HG03521 (cell line): ENCODE measurements at regions not wholly inside any gene's neighbourhood (a gene's known extent, or its start where the extent isn't known, plus 50 kb on each side); places are given as distances from the start of the nearest gene placed in this dataset.
A peak's percentile ranks its signal among the peaks of the same experiment; 100 is the strongest.
"Not testable (repeated sequence)": the region's sequence is repeated elsewhere in the genome, so short reads cannot be mapped to it uniquely, and the experiment has no call there.

Source experiments
- ATAC-seq: cut with Tn5 transposase; IDR thresholded peaks from one replicate; pipeline ENCODE4 v1.9.1; 2021; ENCODE audit warnings: mild to moderate bottlenecking, moderate library complexity; ENCODE audit not compliant: unreplicated experiment

- ATAC-seq, result no peak
Measured at GRCh38 chr3:101995371-101996046, 146.2 kb downstream of the NFKBIZ start.

GRCh38 chr3:101996832-101997231, 147.5 kb downstream of the NFKBIZ start:
- ATAC-seq, result no peak

- no peak for ATAC-seq
Measured at GRCh38 chr3:101998256-101998926, 149.1 kb downstream of the NFKBIZ start.

- no peak for ATAC-seq
Measured at GRCh38 chr3:101999177-101999779, 150.0 kb downstream of the NFKBIZ start.

- ATAC-seq, result no peak
Measured at GRCh38 chr3:102000620-102001209, 151.4 kb downstream of the NFKBIZ start.

- peak; percentile 50 for ATAC-seq
Measured at GRCh38 chr3:102002056-102002455, 152.7 kb downstream of the NFKBIZ start.

GRCh38 chr3:102004561-102004960, 155.2 kb downstream of the NFKBIZ start:
- no peak for ATAC-seq

- ATAC-seq, result no peak
Measured at GRCh38 chr3:102005551-102005950, 156.2 kb downstream of the NFKBIZ start.

- no peak for ATAC-seq
Measured at GRCh38 chr3:102006812-102007485, 157.6 kb downstream of the NFKBIZ start.

- ATAC-seq, result not testable (repeated sequence)
Measured at GRCh38 chr3:102008436-102008835, 159.1 kb downstream of the NFKBIZ start.

GRCh38 chr3:102016417-102016816, 167.1 kb downstream of the NFKBIZ start:
- ATAC-seq, result no peak

GRCh38 chr3:102017784-102018183, 168.5 kb downstream of the NFKBIZ start:
- peak; percentile 51 for ATAC-seq

- no peak for ATAC-seq
Measured at GRCh38 chr3:102018551-102018950, 169.2 kb downstream of the NFKBIZ start.

- ATAC-seq, result no peak
Measured at GRCh38 chr3:102020735-102021134, 171.4 kb downstream of the NFKBIZ start.

GRCh38 chr3:102024270-102024904, 175.1 kb downstream of the NFKBIZ start:
- ATAC-seq, result no peak

GRCh38 chr3:102025606-102026270, 176.4 kb downstream of the NFKBIZ start:
- no peak for ATAC-seq

GRCh38 chr3:102026656-102027055, 177.3 kb downstream of the NFKBIZ start:
- ATAC-seq, result no peak

- no peak for ATAC-seq
Measured at GRCh38 chr3:102030661-102031060, 181.3 kb downstream of the NFKBIZ start.

GRCh38 chr3:102031834-102032233, 182.5 kb downstream of the NFKBIZ start:
- ATAC-seq, result no peak
